Ishikawa (cell line): ENCODE measurements at regions not wholly inside any gene's neighbourhood (a gene's known extent, or its start where the extent isn't known, plus 50 kb on each side); places are given as distances from the start of the nearest gene placed in this dataset.

Experiments
- CEBPB ChIP-seq: IDR thresholded peaks from 2 replicates; pipeline ENCODE4 v1.6.1; 2012
- CREB1 ChIP-seq: IDR thresholded peaks from 2 replicates; pipeline ENCODE4 v1.6.1; 2012; ENCODE audit warnings: low read depth
- EGR1 ChIP-seq: IDR thresholded peaks from 2 replicates; pipeline ENCODE4 v1.6.1; 2012
- EP300 ChIP-seq: IDR thresholded peaks from 2 replicates; pipeline ENCODE4 v1.6.1; 2012; ENCODE audit warnings: borderline replicate concordance
- FOXM1 ChIP-seq: IDR thresholded peaks from 2 replicates; pipeline ENCODE4 v1.6.1; 2012; ENCODE audit warnings: low read depth, borderline replicate concordance
- NFIC ChIP-seq: IDR thresholded peaks from 2 replicates; pipeline ENCODE4 v1.6.1; 2012
- RAD21 ChIP-seq: IDR thresholded peaks from 2 replicates; pipeline ENCODE4 v1.6.1; 2012; ENCODE audit warnings: low read depth
- TAF1 ChIP-seq: IDR thresholded peaks from 2 replicates; pipeline ENCODE4 v1.6.1; 2012; ENCODE audit warnings: low read depth, mild to moderate bottlenecking
- TCF12 ChIP-seq: IDR thresholded peaks from 2 replicates; pipeline ENCODE4 v1.6.1; 2012; ENCODE audit warnings: low read depth
- TEAD4 ChIP-seq: IDR thresholded peaks from 2 replicates; pipeline ENCODE4 v1.6.1; 2012
- YY1 ChIP-seq: IDR thresholded peaks from 2 replicates; pipeline ENCODE4 v1.6.1; 2012; ENCODE audit warnings: low read depth
- ZBTB7A ChIP-seq: IDR thresholded peaks from 2 replicates; pipeline ENCODE4 v1.6.1; 2012; ENCODE audit warnings: low read depth
- TF ChIP-seq, protein P1 (sequence below): IDR thresholded peaks from 2 replicates; pipeline ENCODE4 v1.6.1; 2012
- TF ChIP-seq, protein P2 (sequence below): IDR thresholded peaks from 2 replicates; pipeline ENCODE4 v1.6.1; 2012; ENCODE audit warnings: low read depth, mild to moderate bottlenecking
- TF ChIP-seq, protein P3 (sequence below): IDR thresholded peaks from 2 replicates; pipeline ENCODE4 v1.6.1; 2012

- no peak for TF ChIP-seq TCF12
- TF ChIP-seq ZBTB7A: no peak
- TF ChIP-seq CEBPB: no peak
- TF ChIP-seq, protein P1, sequence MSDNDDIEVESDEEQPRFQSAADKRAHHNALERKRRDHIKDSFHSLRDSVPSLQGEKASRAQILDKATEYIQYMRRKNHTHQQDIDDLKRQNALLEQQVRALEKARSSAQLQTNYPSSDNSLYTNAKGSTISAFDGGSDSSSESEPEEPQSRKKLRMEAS: no peak
- TF ChIP-seq EGR1: no peak
- no peak for TF ChIP-seq NFIC
- TF ChIP-seq, protein P2, sequence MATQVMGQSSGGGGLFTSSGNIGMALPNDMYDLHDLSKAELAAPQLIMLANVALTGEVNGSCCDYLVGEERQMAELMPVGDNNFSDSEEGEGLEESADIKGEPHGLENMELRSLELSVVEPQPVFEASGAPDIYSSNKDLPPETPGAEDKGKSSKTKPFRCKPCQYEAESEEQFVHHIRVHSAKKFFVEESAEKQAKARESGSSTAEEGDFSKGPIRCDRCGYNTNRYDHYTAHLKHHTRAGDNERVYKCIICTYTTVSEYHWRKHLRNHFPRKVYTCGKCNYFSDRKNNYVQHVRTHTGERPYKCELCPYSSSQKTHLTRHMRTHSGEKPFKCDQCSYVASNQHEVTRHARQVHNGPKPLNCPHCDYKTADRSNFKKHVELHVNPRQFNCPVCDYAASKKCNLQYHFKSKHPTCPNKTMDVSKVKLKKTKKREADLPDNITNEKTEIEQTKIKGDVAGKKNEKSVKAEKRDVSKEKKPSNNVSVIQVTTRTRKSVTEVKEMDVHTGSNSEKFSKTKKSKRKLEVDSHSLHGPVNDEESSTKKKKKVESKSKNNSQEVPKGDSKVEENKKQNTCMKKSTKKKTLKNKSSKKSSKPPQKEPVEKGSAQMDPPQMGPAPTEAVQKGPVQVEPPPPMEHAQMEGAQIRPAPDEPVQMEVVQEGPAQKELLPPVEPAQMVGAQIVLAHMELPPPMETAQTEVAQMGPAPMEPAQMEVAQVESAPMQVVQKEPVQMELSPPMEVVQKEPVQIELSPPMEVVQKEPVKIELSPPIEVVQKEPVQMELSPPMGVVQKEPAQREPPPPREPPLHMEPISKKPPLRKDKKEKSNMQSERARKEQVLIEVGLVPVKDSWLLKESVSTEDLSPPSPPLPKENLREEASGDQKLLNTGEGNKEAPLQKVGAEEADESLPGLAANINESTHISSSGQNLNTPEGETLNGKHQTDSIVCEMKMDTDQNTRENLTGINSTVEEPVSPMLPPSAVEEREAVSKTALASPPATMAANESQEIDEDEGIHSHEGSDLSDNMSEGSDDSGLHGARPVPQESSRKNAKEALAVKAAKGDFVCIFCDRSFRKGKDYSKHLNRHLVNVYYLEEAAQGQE: no peak
- TF ChIP-seq TAF1: no peak
- TF ChIP-seq, protein P3, sequence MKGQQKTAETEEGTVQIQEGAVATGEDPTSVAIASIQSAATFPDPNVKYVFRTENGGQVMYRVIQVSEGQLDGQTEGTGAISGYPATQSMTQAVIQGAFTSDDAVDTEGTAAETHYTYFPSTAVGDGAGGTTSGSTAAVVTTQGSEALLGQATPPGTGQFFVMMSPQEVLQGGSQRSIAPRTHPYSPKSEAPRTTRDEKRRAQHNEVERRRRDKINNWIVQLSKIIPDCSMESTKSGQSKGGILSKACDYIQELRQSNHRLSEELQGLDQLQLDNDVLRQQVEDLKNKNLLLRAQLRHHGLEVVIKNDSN: no peak
- TF ChIP-seq YY1: no peak
Observed at GRCh38 chr9:86751207-86751606, 196.1 kb downstream of the GAS1 start.

DNA sequence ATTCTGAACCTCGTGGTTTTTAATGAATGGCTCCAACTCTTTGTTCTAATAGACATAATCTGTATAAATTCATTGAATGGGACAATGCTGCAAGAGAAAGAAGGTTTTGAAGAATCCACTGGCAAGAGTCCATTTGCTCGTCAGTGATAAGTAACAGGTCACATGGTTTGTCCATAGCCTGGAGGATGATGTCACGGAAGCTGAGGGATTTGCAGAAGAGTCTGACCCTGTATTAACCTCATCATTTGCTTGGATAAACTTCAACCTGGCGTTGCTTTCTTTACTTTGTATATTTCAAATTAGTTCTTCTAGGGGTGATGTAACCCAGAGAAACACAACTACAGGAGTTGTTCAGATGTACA lies 197.4 kb downstream of the GAS1 start:
- TF ChIP-seq CEBPB (no peak), TAF1 (no peak), EP300 (no peak), RAD21 (no peak), TCF12 (no peak), TEAD4 (no peak), NFIC (no peak), ZBTB7A (no peak), CREB1 (no peak), YY1 (no peak), EGR1 (no peak), FOXM1 (no peak)
- TF ChIP-seq, protein P1: no peak
- TF ChIP-seq, protein P2: no peak
- TF ChIP-seq, protein P3: no peak

GRCh38 chr9:86749161-86749893 lies 198.0 kb downstream of the GAS1 start:
- TF ChIP-seq CEBPB (no peak), CREB1 (no peak), FOXM1 (no peak), TEAD4 (no peak), EGR1 (no peak), RAD21 (no peak)
- TF ChIP-seq, protein P1: no peak

DNA sequence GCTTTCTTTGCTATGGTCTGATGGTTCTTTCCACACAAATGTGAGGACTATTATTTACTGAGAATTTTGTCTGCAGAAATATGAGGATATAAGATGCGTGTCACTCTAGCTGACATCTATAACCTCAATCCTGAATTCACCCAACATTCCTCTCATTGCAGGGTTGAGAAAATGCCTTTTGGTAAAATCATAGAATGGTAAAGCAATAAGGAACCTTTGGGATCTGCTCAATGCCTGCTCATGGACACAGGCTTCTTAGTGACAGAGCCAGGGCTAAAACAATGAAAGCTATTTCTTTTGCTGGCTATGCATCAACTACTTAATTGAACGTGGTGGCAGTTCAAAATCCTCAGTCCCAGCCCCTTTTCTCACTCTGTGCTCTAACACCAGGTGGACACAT lies 199.6 kb downstream of the GAS1 start:
- TF ChIP-seq YY1 (no peak), CREB1 (no peak), CEBPB (no peak), EGR1 (no peak), FOXM1 (no peak), NFIC (no peak)
- TF ChIP-seq, protein P1: no peak
- TF ChIP-seq, protein P2: no peak
